ENCODE measurements at regions not wholly inside any gene's neighbourhood (a gene's known extent, or its start where the extent isn't known, plus 50 kb on each side); places are given as distances from the start of the nearest gene placed in this dataset.
"Not testable (repeated sequence)": the region's sequence is repeated elsewhere in the genome, so short reads cannot be mapped to it uniquely, and the experiment has no call there.

DNA sequence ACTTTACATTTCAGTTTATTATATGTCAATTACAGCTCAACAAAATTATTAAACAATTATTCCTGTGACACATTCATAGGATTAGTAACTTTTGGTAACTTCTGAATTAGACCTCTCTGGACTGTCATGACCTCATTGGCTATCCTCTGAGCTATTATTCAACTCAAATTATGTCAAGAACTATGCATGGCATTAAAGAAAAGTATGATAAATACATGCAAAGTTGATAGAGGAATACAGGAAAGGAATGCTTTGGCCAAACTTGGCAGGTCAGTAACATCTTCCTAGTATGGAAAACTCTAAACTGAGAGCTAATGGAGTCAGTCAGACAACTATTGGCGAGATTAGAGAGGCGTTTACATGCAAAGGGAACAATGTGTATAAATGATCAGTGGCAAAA is 158.4 kb downstream of the DUSP10 start:
- Mint-ChIP-seq H3K4me1 (no peaks in the 10 kb centered on the region), H3K4me3 (no peak overlapping the region), H3K27ac (no peak overlapping the region), H3K9me3 (peaks cover 10% of the 10 kb centered on the region), H3K27me3 (ENCODE audit: low read depth) (peaks cover 7% of the 10 kb centered on the region), H3K36me3 (ENCODE audit: low read depth) (no peaks in the 10 kb centered on the region)
- TF ChIP-seq, protein P1, sequence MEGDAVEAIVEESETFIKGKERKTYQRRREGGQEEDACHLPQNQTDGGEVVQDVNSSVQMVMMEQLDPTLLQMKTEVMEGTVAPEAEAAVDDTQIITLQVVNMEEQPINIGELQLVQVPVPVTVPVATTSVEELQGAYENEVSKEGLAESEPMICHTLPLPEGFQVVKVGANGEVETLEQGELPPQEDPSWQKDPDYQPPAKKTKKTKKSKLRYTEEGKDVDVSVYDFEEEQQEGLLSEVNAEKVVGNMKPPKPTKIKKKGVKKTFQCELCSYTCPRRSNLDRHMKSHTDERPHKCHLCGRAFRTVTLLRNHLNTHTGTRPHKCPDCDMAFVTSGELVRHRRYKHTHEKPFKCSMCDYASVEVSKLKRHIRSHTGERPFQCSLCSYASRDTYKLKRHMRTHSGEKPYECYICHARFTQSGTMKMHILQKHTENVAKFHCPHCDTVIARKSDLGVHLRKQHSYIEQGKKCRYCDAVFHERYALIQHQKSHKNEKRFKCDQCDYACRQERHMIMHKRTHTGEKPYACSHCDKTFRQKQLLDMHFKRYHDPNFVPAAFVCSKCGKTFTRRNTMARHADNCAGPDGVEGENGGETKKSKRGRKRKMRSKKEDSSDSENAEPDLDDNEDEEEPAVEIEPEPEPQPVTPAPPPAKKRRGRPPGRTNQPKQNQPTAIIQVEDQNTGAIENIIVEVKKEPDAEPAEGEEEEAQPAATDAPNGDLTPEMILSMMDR (IDR thresholded peaks at IDR 0.05; ENCODE audit: unreplicated experiment in 3 of 3), result no peak

DNA sequence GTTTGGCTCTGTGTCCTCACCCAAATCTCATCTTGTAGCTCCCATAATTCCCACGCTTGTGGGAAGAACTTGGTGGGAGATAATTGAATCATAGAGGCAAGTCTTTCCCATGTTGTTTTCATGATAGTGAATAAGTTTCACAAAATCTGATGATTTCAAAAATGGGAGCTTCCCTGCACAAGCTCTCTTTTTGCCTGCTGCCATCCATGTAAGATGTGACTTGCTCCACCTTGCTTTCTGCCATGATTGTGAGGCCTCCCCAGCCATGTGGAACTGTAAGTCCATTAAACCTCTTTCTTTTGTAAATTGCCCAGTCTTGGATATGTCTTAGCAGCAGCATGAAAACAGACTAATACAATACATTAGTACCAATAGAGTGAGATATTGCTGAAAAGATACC is 154.9 kb downstream of the DUSP10 start:
- not testable (repeated sequence) for H3K4me1 Mint-ChIP-seq; H3K36me3 Mint-ChIP-seq (ENCODE audit: low read depth); H3K27ac Mint-ChIP-seq; H3K4me3 Mint-ChIP-seq; H3K27me3 Mint-ChIP-seq (ENCODE audit: low read depth)
- peaks cover 10% of the 10 kb centered on the region for H3K9me3 Mint-ChIP-seq

DNA sequence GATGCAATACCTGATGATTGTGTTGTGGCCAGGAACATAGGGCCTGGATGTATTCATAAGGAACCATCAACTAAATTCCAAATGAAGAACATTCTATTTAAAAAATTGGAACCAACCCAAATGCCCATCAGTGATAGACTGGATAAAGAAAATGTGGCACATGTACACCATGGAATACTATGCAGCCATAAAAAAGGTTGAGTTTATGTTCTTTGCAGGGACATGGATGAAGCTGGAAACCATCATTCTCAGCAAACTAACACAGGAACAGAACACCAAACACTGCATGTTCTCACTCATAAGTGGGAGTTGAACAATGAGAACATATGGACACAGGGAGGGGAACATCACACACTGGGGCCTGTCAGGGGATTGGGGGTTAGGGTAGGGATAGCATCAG is 150.6 kb downstream of the DUSP10 start:
- not testable (repeated sequence) for H3K4me1 Mint-ChIP-seq; H3K4me3 Mint-ChIP-seq; H3K27me3 Mint-ChIP-seq (ENCODE audit: low read depth); H3K36me3 Mint-ChIP-seq (ENCODE audit: low read depth); H3K27ac Mint-ChIP-seq
- peaks cover 10% of the 10 kb centered on the region for H3K9me3 Mint-ChIP-seq

DNA sequence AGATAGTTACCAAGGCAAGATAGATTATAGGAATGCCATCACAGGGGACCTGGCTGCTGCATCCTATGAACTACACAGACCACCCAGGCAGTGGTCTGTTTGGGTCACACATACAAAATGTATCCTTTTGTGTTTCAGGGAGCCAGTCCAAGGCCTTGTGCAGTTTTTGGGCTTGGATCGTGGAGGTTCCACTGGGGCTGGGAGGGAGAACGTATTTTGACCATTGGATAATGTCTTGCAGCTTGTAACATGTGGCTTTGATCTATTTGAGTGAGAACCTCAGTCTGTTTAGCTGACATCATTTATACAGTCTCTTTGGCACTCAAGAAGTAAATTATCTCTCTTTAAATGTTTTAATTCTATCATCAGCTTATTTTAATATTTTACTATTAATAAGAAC is 147.3 kb downstream of the DUSP10 start:
- Mint-ChIP-seq H3K27me3 (ENCODE audit: low read depth) (peaks cover 4% of the 10 kb centered on the region), H3K36me3 (ENCODE audit: low read depth) (no peaks in the 10 kb centered on the region), H3K4me1 (peaks cover 5% of the 10 kb centered on the region), H3K9me3 (no peaks in the 10 kb centered on the region), H3K27ac (no peak overlapping the region), H3K4me3 (no peak overlapping the region)
- TF ChIP-seq, protein P1 (IDR thresholded peaks at IDR 0.05; ENCODE audit: unreplicated experiment in 3 of 3), result no peak

DNA sequence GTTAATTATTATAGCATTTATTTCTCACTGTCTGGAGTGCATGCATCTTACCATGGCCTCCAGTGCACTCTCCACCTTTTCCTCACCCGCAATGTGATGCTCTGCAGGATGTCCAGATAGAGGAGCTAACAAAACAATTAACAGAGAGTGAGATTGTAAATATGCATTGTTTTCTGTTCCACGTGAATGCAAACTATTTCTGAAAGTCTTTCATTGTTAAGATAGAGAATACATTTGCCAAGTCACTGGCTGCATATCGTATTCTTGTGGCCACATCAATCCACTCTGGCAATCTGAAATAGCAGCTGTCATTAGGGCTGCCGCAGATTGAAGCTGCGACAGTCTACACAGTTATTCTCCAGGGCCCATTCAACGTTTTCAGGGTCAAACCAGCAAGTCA is 143.8 kb downstream of the DUSP10 start:
- H3K4me3 Mint-ChIP-seq, result no peak overlapping the region
- peaks cover 8% of the 10 kb centered on the region for H3K27me3 Mint-ChIP-seq (ENCODE audit: low read depth)
- no peaks in the 10 kb centered on the region for H3K9me3 Mint-ChIP-seq
- H3K27ac Mint-ChIP-seq, result no peak overlapping the region
- TF ChIP-seq, protein P1 (IDR thresholded peaks at IDR 0.05; ENCODE audit: unreplicated experiment in 3 of 3), result no peak
- H3K4me1 Mint-ChIP-seq, result peaks cover 5% of the 10 kb centered on the region
- H3K36me3 Mint-ChIP-seq (ENCODE audit: low read depth), result no peaks in the 10 kb centered on the region

DNA sequence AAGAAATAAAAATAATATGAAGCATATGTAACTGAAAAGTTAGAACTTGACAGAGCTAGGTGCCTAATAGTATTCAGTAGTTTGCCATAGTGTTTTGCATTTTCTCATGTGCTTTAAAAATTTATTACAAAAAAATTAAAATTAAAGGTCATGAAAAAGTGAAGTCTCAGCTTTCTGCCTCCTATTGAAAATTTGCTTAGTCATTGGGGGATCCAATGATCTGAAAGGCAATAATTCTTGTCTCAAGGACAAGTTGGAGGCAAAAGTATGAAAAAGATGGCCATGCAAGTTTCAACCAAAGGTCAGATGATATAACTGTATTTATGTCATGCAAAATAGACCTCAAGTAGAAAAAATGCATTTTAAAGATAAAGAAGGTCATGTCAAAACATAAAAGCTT is 140.7 kb downstream of the DUSP10 start:
- Mint-ChIP-seq H3K27ac (no peak overlapping the region), H3K4me1 (peaks cover 3% of the 10 kb centered on the region), H3K27me3 (ENCODE audit: low read depth) (peaks cover 8% of the 10 kb centered on the region), H3K36me3 (ENCODE audit: low read depth) (no peaks in the 10 kb centered on the region), H3K4me3 (no peak overlapping the region), H3K9me3 (no peaks in the 10 kb centered on the region)
- TF ChIP-seq, protein P1 (IDR thresholded peaks at IDR 0.05; ENCODE audit: unreplicated experiment in 3 of 3), result no peak

DNA sequence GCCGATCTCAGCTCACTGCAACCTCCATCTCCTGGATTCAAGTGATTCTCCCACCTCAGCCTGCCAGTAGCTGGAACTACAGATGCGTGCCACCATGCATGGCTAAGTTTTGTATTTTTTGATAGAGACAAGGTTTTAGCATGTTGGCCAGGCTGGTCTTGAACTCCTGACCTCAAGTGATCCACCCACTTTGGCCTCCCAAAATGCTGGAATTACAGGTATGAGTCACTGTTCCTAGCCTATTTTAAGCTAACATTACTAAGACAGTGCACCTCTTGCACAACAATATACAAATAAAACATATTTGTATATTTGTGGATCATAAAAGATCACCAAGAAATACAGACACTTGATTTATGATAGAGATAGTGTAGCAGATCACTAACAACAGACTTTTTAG is 139.1 kb downstream of the DUSP10 start:
- H3K4me1 Mint-ChIP-seq, result peaks cover 8% of the 10 kb centered on the region
- H3K9me3 Mint-ChIP-seq, result no peaks in the 10 kb centered on the region
- peaks cover 8% of the 10 kb centered on the region for H3K27me3 Mint-ChIP-seq (ENCODE audit: low read depth)
- H3K36me3 Mint-ChIP-seq (ENCODE audit: low read depth), result no peaks in the 10 kb centered on the region
- H3K4me3 Mint-ChIP-seq, result no peak overlapping the region
- no peak overlapping the region for H3K27ac Mint-ChIP-seq
- TF ChIP-seq, protein P1 (IDR thresholded peaks at IDR 0.05; ENCODE audit: unreplicated experiment in 3 of 3), result no peak

DNA sequence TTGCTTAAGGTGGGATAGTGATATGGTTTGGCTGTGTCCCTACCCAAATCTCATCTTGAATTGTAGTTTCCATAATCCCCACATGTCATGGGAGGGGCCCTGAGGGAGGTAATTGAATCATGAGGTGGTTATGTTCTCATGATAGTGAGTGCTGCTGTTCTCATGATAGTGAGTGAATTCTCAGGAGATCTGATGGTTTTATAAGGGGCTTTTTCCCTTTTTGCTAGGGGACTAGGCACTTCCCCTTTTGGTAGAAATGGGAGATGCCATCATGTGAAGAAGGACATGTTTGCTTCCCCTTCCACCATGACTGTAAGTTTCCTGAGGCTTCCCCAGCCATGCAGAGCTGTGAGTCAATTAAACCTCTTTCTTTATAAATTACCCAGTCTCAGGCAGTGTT is 137.5 kb downstream of the DUSP10 start:
- not testable (repeated sequence) for H3K4me3 Mint-ChIP-seq; H3K9me3 Mint-ChIP-seq; H3K4me1 Mint-ChIP-seq; H3K27me3 Mint-ChIP-seq (ENCODE audit: low read depth); H3K27ac Mint-ChIP-seq; H3K36me3 Mint-ChIP-seq (ENCODE audit: low read depth)

All from nephron (organoid).